Tibial artery (tissue), 4 donors: ENCODE measurements at regions not wholly inside any gene's neighbourhood (a gene's known extent, or its start where the extent isn't known, plus 50 kb on each side); places are given as distances from the start of the nearest gene placed in this dataset.

Experiments
- DNase-seq, 2 donors: peaks; one replicate each; pipeline ENCODE4 v3.0.0-alpha.2; 2019
- H3K27ac ChIP-seq, 2 donors: fragments of 200-600 bp; sonication (generic) in 1 of 2; 1 replicate in 1 of 2; 2 replicates in 1 of 2; pipeline ENCODE4 v1.5.1; 2018 to 2019; ENCODE audit warnings: mild to moderate bottlenecking in 1 of 2
- H3K27me3 ChIP-seq, 2 donors: fragments of 200-600 bp; sonication (generic) in 1 of 2; one replicate each; pipeline versions ENCODE4 v1.5.1 to v1.6.0; 2016 to 2019
- H3K36me3 ChIP-seq, 3 donors: fragments of 200-600 bp; sonication (generic) in 2 of 3; one replicate each; pipeline ENCODE4 v1.5.1; 2016 to 2019; ENCODE audit warnings: mild to moderate bottlenecking in 2 of 3
- H3K4me1 ChIP-seq, 4 donors: fragments of 200-600 bp; sonication (generic) in 2 of 4; 1 replicate in 3 of 4; 2 replicates in 1 of 4; pipeline ENCODE4 v1.5.1; 2016 to 2019
- H3K4me3 ChIP-seq, 2 donors: fragments of 200-600 bp; sonication (generic) in 1 of 2; 1 replicate in 1 of 2; 2 replicates in 1 of 2; pipeline ENCODE4 v1.5.1; 2018 to 2019; ENCODE audit warnings: mild to moderate bottlenecking in 2 of 2
- H3K9me3 ChIP-seq, 3 donors: fragments of 200-600 bp; sonication (generic) in 1 of 3; one replicate each; pipeline ENCODE4 v1.5.1; 2016 to 2019
- intact Hi-C: fragments of 100-400 bp; cut with DNase I; formaldehyde crosslinking; loops from one replicate; pipeline ENCODE4 v1.15.0; 2023; ENCODE audit warnings: low total_unique reads
- TF ChIP-seq, protein P1 (sequence below), 2 experiments: fragments of 200-600 bp in 1 of 2; fragments of 450-650 bp in 1 of 2; IDR thresholded peaks; one replicate each; pipeline ENCODE4 v1.5.1; 2017 to 2019; ENCODE audit warnings: antibody characterized with exemption in 2 of 2, mild to moderate bottlenecking in 1 of 2, moderate library complexity in 1 of 2

GRCh38 chr5:15326471-15326870 is 173.5 kb upstream of the FBXL7 start:
- intact Hi-C loops: no loop called here
- no peak for DNase-seq
- H3K36me3 ChIP-seq: no peaks in the 10 kb centered on the region
- no peak overlapping the region for H3K27ac ChIP-seq
- TF ChIP-seq, protein P1, sequence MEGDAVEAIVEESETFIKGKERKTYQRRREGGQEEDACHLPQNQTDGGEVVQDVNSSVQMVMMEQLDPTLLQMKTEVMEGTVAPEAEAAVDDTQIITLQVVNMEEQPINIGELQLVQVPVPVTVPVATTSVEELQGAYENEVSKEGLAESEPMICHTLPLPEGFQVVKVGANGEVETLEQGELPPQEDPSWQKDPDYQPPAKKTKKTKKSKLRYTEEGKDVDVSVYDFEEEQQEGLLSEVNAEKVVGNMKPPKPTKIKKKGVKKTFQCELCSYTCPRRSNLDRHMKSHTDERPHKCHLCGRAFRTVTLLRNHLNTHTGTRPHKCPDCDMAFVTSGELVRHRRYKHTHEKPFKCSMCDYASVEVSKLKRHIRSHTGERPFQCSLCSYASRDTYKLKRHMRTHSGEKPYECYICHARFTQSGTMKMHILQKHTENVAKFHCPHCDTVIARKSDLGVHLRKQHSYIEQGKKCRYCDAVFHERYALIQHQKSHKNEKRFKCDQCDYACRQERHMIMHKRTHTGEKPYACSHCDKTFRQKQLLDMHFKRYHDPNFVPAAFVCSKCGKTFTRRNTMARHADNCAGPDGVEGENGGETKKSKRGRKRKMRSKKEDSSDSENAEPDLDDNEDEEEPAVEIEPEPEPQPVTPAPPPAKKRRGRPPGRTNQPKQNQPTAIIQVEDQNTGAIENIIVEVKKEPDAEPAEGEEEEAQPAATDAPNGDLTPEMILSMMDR (IDR thresholded peaks at IDR 0.05): no peak
- peaks cover 0 to 16% (median 0%) of the 10 kb centered on the region in 4 donors for H3K4me1 ChIP-seq
- H3K27me3 ChIP-seq: no peaks in the 10 kb centered on the region
- no peaks in the 10 kb centered on the region for H3K9me3 ChIP-seq
- no peak overlapping the region for H3K4me3 ChIP-seq

GRCh38 chr5:15322421-15322820 is 177.6 kb upstream of the FBXL7 start:
- TF ChIP-seq, protein P1 (IDR thresholded peaks at IDR 0.05): no peak
- Histone ChIP-seq H3K36me3 (no peaks in the 10 kb centered on the region), H3K4me1 (peaks cover 0 to 24% (median 0%) of the 10 kb centered on the region in 4 donors), H3K4me3 (no peak overlapping the region), H3K9me3 (no peaks in the 10 kb centered on the region), H3K27ac (no peak overlapping the region), H3K27me3 (no peaks in the 10 kb centered on the region)
- DNase-seq: no peak
- intact Hi-C loops: no loop called here

DNA sequence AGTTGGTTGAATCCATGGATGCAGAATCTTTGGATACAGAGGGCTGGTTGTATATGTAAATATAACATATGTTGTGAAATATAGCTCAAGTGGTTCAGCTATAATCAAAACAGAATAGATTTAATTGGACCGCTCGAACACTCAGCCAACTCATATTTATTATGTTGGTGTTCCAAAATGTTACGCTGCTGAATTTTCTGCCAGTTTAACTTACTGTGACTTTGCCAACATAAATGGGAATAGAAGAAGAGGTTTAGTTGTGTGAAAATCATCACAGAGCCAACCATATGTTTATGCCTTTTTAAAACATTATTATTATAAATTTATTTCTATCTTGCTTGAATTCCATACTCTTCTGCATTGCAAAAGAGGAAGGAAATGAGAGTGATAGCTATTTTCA is 178.2 kb upstream of the FBXL7 start:
- no peak overlapping the region for H3K4me3 ChIP-seq
- H3K27me3 ChIP-seq: no peaks in the 10 kb centered on the region
- peaks cover 0 to 24% (median 0%) of the 10 kb centered on the region in 4 donors for H3K4me1 ChIP-seq
- intact Hi-C loops: no loop called here
- TF ChIP-seq, protein P1 (IDR thresholded peaks at IDR 0.05): no peak
- no peaks in the 10 kb centered on the region for H3K36me3 ChIP-seq
- no peaks in the 10 kb centered on the region for H3K9me3 ChIP-seq
- H3K27ac ChIP-seq: no peak overlapping the region
- DNase-seq: no peak

DNA sequence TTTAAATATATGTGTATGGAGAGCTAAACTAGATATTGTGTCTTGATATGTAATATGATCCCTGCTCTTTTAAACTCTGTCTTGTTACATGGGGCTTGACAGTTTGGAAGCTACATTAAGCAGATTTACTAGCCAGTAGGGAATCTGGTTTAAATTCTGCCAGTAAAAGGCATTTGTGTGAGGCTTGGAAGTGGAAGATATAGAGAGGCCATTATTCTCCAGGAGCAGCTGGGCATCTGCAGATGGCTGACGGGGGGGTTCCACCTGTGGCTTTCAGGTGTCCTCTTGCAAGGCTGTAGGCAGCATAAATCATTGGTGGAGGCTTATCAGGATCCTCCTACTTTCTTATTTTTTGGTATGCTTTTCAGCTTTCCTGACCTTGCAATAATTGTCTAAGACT is 179.1 kb upstream of the FBXL7 start:
- H3K27ac ChIP-seq: no peak overlapping the region
- intact Hi-C loops: no loop called here
- peaks cover 0 to 24% (median 0%) of the 10 kb centered on the region in 4 donors for H3K4me1 ChIP-seq
- H3K36me3 ChIP-seq: no peaks in the 10 kb centered on the region
- DNase-seq: no peak
- H3K9me3 ChIP-seq: no peaks in the 10 kb centered on the region
- TF ChIP-seq, protein P1 (IDR thresholded peaks at IDR 0.05): no peak
- no peaks in the 10 kb centered on the region for H3K27me3 ChIP-seq
- H3K4me3 ChIP-seq: no peak overlapping the region

DNA sequence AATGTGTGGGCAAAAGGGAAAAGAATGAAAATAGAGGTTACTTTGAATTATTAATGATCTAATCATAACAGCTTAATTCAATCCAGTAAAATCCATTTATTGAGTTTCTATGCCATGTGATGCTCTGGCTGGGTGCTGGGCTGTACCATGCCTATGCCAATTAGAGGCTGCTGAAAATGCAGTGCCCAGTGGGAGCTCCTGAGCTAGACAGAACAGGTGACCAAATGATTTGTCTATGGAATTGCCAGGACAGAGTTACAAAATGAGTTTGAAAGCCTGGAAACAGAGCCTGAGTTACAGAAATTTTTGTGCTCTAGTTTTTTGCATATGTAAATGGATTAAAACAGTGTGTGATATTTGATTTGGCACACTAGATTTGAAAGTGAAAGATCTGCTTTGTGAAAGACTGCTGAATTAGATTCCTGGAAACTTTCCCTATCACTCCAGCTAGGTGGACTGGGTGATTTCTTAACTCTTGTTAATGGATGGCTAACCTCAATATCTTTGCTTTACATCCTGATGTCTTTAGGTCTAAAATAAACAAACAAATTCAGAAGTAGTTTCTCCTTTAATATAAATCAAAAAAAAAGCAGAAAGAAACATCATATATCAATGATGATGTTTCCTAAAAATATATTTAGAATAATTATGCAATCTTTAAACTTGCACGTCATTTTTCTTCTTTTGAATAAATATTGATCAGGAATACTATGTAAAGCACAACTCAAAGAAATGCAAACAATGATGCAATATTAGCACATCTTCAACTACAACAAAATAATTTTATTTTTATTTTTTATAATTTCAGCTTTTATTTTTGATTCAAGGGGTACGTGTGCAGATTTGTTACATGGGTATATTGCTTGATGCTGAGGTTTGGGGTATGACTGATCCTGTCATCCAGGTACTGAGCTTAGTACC is 194.8 kb upstream of the FBXL7 start:
- intact Hi-C loops: no loop called here
- H3K9me3 ChIP-seq: no peaks in the 10 kb centered on the region
- TF ChIP-seq, protein P1 (IDR thresholded peaks at IDR 0.05): no peak
- no peak for DNase-seq
- no peak overlapping the region for H3K27ac ChIP-seq
- H3K4me3 ChIP-seq: no peak overlapping the region
- H3K36me3 ChIP-seq: no peaks in the 10 kb centered on the region
- H3K27me3 ChIP-seq: no peaks in the 10 kb centered on the region
- H3K4me1 ChIP-seq: no peaks in the 10 kb centered on the region
